Suppressor macrophage (primary cell): ENCODE measurements at regions not wholly inside any gene's neighbourhood (a gene's known extent, or its start where the extent isn't known, plus 50 kb on each side); places are given as distances from the start of the nearest gene placed in this dataset.
A peak's percentile ranks its signal among the peaks of the same experiment; 100 is the strongest.

Experiments
- DNase-seq, 4 experiments: peaks; one replicate each; pipeline ENCODE4 v3.0.0-alpha.2; 2020 to 2022

GRCh38 chrX:10749113-10749512, 128.7 kb upstream of the MID1 start:
- DNase-seq, result no peak

- no peak for DNase-seq
Measured at GRCh38 chrX:10750581-10750980, 130.2 kb upstream of the MID1 start.

- no peak for DNase-seq
Measured at GRCh38 chrX:10753116-10753515, 132.7 kb upstream of the MID1 start.

GRCh38 chrX:10754445-10754844, 134.1 kb upstream of the MID1 start:
- DNase-seq, result no peak

- DNase-seq, result peak; percentile 44 to 80 (median 64)
Measured at GRCh38 chrX:10755439-10756334, 135.3 kb upstream of the MID1 start.

- DNase-seq, result no peak
Measured at GRCh38 chrX:10756441-10756840, 136.1 kb upstream of the MID1 start.

- no peak for DNase-seq
Measured at GRCh38 chrX:10759141-10759799, 138.9 kb upstream of the MID1 start.

GRCh38 chrX:10761447-10761846, 141.1 kb upstream of the MID1 start:
- no peak for DNase-seq

- peak; percentile 5 to 66 (median 22) for DNase-seq
Measured at GRCh38 chrX:10769195-10769594, 148.8 kb upstream of the MID1 start.

- DNase-seq, result no peak
Measured at GRCh38 chrX:10769696-10770619, 149.6 kb upstream of the MID1 start.

- no peak for DNase-seq
Measured at GRCh38 chrX:10773318-10773717, 152.9 kb upstream of the MID1 start.

- DNase-seq, result no peak
Measured at GRCh38 chrX:10781847-10782530, 161.6 kb upstream of the MID1 start.

GRCh38 chrX:10783451-10783995, 163.1 kb upstream of the MID1 start:
- DNase-seq, result no peak

GRCh38 chrX:10787264-10787663, 166.9 kb upstream of the MID1 start:
- no peak for DNase-seq

- DNase-seq, result no peak
Measured at GRCh38 chrX:10794203-10794630, 173.8 kb upstream of the MID1 start.

GRCh38 chrX:10795721-10796120, 175.3 kb upstream of the MID1 start:
- DNase-seq, result no peak

GRCh38 chrX:10797466-10797865, 177.1 kb upstream of the MID1 start:
- no peak for DNase-seq

GRCh38 chrX:10798041-10798440, 177.7 kb upstream of the MID1 start:
- no peak for DNase-seq

GRCh38 chrX:10800796-10801195, 180.4 kb upstream of the MID1 start:
- DNase-seq, result no peak

GRCh38 chrX:10811111-10811510, 190.7 kb upstream of the MID1 start:
- DNase-seq, result peak; percentile 3 to 60 (median 38)

GRCh38 chrX:10813761-10814160, 193.4 kb upstream of the MID1 start:
- DNase-seq, result no peak

GRCh38 chrX:10818651-10819050, 198.3 kb upstream of the MID1 start:
- DNase-seq, result no peak
